ENCODE measurements at regions not wholly inside any gene's neighbourhood (a gene's known extent, or its start where the extent isn't known, plus 50 kb on each side); places are given as distances from the start of the nearest gene placed in this dataset.

DNA sequence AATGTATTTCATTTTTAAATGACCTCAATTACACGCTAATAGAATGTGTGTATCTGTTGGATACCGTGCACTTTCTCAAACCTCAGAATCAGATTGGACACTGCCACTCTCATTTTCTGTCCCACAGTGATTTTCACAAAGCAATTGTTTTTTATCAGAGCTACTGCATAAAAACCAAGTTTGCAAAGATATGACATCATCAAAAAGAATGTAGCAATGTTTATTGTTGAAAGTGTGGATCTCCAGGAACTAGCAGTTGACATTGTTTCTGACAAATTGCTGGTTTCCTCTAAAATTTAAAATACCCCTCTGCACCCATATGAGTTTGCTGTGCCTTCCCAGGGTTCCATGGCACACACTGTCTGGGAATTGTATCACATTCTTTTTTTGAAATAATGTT lies 362.7 kb upstream of the DDI1 start:
- no peak for DNase-seq

DNA sequence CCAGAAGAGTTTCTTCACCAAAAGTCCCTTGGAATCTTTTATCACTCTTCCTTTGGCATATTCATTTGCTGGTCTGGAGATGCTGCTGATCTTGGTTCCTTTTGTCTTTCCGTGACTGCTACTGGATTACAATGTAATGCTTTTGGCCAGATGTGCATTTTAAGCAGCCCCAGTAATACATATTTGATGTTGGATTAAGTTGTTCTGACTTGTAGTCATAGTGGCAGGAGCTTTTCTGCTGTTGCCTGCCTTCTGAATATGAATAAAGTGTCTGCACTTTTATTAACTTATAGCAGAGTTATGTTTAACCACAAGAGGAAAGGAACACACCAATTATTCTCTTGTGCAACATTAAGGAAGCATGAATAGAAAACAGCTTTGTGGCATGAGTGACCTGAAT lies 360.0 kb upstream of the DDI1 start:
- no peak for DNase-seq

DNA sequence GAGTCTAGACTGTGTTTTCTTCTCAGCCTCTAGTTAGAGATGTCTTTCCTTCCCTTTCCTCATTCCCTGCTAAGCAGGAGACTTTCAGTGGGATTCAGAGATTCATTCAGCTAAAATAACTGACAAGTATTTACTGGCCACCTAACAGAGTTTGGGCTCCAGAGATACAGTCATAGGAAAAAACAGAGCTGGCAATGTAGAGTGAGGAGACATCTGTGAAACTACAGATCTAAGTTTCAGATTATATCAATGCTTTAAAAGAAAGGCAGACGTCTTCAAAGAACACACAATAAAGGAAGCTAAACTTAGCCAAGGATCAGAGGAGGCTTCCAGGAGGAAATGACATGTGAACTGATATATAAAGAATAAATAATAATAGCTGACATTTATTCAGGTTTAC lies 355.6 kb upstream of the DDI1 start:
- DNase-seq, result no peak

DNA sequence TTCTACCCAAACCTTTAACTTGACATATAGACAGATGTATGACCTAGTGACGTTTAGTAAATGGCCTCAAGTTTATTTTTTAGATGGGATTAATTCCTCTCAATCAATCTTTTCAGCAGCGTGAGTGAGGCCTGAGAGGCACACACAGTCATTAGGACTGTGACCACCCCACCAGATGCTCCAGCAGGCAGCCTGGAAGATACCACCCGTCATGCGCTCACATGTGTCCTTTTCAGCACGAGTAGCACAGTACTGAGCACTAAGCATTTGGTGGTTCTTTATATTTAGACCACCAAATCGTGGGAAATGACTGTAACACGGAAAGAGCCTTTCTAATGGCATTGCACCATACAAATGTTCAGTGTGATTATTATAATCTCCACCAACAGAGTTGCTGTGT lies 354.6 kb upstream of the DDI1 start:
- no peak for DNase-seq

DNA sequence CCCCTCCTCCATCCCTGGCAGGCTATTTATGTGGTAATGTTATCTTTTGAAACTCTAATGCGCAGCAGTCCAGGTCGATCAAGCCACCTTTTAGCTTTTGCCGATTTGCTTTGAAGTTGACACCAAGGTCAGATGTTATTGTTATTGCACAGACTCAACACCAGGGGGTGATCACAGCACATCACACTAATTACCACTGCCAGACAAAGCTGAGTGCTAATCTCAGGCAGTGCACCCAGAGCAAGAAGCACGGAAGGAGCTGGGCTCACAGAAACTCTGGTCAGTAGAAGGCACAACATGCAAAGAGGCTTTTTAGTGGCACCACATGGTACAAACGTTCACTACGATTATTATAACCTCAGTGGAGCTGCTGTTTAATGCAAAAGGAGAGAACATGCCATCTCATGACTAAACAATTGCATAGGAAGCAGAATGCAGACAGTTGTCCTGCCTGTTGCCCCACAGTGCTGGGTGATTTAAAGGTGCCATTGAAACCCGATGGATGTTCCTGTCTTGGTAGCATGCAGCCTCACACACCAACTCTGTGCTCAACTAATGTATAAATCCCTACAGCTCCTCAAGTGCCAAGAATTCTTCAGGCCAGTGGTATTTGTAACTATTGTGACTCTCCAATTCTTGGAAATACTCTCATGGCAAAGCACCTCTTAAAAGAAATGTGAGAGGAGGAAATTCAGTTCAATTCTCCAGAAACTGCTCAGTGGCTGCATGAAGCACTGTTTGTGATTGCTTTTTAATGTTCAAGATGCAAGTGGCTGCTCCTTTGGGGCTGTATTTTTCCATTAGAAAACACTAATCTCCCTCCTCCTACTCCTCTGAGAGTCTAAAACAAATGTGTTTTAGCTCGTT lies 353.9 kb upstream of the DDI1 start:
- peak in 1 of 2 donors; percentile 21 for DNase-seq

DNA sequence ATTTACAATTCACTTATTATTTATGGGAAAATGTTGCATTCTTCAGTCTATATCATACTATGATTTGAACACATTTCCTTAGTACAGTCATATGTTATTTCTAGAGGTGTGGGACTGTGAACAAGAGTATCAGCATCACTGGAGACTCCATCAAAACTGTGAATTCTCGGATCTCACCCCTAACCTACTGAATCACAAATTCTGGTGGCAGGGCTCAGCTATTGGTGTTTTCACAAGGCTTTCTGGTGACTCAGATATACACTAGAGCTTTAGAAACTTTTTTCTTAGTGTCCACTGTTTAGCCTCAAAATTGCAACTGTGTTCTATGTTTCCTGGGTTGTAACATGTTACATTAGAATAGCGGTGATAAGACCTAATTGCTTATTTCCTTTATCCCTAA lies 352.9 kb upstream of the DDI1 start:
- DNase-seq, result no peak

DNA sequence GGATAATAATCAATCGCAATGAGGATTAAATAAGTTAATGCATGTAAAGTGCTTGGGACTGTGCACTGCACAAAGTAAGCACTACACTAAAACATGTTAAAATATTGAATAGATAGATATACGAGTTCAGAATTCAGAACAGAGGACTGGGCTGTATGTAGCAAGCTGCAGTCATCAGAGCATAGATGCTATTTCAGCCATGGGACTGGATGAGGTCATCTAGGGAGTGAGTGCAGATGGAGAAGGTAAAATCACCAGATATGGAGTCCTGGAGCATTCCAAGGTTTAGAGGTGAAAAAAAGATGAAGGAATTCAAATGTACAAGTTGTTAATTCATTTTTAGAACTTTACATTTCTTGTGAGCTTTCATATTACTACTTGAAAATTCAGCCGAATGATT lies 347.5 kb upstream of the DDI1 start:
- DNase-seq, result no peak

DNA sequence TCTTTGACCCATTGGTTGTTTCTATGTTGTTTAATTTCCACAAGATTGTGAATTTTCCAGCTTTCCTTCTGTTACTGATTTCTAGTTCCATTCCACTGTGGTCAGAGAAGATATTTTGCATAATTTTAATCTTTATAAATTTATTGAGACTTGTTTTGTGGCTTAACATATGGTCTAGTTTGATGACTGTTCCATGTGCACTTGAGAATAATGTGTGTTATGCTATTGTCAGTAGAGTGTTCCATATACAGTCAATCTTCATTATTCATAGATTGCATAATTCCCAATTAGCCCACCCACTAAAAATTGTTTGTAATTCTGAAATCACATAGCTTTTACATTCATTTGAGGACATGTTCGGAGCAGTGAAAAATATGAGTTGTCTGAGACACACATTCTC lies 346.1 kb upstream of the DDI1 start:
- no peak for DNase-seq

DNA sequence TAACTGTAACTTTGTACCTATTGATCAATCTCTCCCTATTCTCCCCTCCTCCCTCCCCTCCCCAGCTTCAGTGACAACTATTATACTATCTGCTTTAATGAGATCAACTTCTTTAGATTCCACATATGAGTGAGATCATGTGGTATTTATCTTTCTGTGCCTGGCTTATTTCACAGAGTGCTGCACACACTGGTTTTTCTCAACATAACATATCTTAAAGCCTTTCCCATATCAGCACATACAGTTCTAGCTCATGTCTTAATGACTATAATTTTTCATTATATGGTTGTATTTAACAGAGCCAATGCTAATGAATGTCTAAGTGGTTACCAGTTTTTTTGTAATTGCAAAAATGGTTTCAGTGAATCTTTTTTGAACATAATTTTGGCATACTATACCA lies 340.3 kb upstream of the DDI1 start:
- no peak for DNase-seq

DNA sequence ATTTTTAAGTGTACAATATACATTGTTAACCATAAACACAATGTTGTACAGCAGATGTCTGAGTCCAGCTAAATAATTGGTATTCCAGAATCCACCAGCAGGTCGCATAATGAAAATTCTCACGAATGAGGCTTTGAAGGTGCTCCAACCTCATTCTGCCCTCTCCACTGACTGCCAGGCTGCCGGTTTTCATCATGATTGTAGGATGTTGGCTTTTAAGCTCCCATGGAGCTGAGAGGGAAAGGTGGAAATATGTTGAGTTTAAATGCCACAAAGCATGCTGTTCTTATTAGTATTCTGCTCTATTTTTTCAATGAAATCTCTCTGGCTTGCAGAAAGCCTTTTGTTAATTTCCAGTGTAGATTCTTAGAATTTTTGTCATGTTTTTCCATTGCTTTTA lies 337.2 kb upstream of the DDI1 start:
- DNase-seq, result no peak

DNA sequence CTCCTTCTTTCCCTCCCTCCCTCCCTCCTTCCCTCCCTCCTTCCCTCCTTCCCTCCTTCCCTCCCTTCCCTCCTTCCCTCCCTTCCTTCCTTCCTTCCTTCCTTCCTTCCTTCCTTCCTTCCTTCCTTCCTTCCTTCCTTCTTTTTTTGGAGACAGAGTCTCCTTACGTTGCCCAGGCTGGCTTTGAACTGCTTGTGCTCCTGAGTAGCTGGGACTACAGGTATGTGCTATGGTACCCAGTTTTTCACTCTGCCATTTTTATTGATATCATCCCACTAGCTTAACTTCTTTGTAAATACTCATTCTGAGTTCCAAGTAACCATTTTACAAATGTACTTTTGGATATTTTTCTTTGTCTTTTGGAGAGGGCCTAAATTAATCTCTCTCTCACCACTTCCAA lies 336.8 kb upstream of the DDI1 start:
- no peak for DNase-seq

DNA sequence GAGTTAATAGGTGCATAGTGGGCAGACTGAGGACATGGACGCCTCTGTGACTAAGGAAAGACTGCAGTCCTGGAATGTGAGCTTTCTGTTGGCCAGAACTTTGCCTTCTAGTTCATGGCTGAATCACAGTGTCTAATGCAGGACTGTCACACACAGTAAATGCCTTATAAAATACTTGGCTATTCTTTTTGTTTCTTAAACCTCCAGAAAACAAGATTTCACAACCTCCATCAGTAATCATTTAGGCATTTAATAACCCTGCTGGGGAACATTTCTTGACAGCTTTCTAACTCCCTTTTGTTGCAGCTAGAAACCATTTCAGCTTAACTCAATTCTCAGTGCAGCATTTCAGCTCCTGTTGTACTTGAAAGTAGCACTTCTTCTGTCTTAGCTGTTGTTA lies 335.8 kb upstream of the DDI1 start:
- no peak for DNase-seq

DNA sequence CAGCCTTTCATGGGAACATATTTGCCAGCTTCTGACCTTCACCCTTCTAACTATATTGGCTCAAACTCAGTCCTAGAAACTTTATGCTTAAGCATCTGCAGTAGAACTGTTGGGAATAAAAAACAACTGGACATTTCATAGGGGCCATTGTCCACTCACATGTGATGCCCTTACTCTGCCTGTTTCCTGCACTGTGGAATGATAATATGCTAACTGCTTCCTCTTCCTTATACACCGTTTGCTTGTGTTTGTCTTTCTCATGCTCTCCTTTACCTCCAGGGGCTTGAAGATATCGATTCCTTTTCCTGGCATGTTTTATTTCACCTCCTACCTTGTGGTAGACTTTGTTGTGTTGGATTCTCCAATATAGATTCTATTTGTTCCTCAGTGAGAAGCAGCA lies 333.0 kb upstream of the DDI1 start:
- DNase-seq, result no peak

DNA sequence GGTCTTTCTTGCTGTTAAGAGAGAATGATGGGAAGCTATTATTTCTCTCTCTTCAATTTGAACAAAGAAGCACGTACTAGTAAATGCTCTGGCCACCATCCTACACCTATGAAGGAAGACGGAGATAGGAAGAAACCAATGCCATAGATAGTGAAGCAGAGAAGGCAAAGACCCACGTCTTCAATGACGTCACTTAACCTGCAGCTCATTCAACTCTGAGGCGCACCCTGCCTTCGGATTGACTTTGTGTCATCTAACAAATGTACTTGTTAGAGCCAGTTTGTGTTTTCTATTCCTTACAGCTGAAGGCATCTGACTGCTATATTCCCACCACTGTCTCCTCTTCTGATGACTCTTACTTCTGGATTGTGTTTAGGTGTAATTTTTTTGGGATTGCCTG lies 332.5 kb upstream of the DDI1 start:
- DNase-seq, result no peak

DNA sequence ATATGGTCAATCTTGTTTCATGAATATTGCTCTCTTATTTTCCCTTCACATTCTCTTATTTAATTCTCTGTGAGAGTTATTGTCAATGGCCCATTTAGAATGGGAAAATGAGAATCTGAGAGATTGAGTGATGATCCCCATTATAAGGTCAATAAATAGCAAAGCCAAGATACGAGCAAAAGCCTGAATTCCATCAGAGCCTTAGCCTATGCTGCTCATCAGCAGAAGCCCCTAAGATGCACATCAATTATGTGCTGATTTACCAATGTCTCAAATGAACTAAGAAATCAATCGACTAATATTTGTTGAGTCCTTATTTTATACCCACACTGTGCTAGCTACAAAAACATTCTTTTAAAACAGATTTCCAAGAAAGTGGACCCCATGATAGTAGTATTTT lies 330.8 kb upstream of the DDI1 start:
- no peak for DNase-seq

DNA sequence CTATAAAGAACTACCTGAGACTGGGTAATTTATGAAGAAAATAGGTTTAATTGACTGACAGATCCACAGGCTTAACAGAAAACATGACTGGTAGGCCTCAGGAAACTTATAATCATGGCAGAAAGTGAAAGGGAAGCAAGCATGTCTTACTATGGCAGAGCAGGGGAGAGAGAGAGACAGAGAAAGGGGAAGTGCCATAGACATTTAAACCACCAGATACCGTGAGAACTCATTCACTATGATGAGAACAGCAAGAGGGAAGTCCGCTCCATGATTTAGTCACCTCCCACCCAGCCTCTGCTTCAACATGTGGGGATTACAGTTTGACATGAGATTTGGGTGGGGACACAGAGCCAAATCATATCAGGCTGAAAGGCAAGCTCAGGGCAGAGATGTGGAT lies 327.1 kb upstream of the DDI1 start:
- DNase-seq, result no peak

DNA sequence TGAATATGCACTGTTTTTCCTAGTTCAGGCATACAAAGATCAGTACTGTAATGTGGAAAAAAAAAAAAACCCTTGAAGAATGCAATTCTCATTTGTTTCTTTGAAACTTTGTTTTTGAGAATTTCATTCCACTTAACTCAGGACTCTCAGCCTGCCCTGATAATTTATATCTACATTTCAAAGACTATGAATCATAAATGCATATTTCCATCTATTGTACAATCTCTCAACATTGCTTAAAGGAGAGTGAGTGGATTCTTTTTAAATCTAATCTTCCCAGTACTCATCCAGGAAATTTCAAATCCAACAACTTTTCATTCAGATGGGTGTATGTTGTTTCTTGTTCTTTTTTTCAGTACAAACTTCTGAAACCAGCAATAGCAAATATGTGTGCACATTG lies 322.2 kb upstream of the DDI1 start:
- DNase-seq, result no peak

DNA sequence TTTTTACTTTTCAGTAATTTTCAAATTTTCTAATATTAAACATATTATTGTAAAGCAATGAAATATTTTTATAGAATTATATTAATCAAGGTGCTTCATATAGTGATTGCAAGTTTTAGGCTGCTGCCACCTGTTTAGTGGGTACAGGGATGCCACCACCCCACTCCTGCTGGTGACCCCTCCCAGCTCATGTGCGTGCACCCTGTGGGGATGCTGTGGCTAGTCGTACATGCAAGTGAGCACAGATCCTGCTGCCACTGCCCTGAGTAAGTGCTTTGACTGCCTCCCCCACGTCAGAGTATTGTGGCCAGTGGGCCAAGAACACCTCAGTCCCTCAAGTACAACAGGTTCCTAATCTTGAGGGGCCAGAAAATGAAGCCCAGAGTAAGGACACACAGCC lies 320.1 kb upstream of the DDI1 start:
- no peak for DNase-seq

DNA sequence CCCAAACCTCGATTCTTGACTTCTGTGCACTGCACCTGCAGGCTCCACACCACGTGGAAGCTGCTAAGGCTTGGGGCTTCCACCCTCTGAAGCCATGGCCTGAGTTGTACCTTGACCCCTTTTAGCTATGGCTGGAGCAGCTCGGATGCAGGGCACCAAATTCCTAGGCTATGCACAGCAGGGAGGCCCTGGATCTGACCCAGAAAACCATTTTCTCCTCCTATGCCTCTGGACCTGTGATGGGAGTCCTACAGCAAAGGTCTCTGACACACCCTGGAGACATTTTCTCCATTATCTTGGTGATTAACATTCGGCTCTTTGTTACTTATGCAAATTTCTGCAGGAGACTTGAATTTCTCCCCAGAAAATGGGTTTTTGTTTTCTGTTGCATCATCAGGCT lies 309.2 kb upstream of the DDI1 start:
- DNase-seq, result no peak

DNA sequence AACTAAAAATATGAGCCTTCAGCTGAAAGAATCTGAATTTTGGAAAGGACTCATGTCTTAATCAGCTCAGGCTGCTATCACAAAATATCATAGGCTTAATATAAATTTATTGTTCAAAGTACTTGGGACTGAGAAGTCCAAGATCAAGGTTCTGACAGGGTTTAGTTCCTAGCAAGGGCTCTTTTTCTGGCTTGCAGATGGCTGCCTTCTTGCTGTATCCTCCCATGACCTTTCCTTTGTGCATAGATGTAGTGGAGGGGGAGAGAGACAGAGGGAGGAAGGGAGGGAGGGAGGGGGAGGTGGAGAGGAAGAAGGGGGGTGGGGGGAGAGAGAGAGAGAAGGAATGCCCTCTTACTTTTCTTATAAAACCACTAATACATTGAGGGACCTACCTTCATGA lies 306.8 kb upstream of the DDI1 start:
- DNase-seq, result no peak

DNA sequence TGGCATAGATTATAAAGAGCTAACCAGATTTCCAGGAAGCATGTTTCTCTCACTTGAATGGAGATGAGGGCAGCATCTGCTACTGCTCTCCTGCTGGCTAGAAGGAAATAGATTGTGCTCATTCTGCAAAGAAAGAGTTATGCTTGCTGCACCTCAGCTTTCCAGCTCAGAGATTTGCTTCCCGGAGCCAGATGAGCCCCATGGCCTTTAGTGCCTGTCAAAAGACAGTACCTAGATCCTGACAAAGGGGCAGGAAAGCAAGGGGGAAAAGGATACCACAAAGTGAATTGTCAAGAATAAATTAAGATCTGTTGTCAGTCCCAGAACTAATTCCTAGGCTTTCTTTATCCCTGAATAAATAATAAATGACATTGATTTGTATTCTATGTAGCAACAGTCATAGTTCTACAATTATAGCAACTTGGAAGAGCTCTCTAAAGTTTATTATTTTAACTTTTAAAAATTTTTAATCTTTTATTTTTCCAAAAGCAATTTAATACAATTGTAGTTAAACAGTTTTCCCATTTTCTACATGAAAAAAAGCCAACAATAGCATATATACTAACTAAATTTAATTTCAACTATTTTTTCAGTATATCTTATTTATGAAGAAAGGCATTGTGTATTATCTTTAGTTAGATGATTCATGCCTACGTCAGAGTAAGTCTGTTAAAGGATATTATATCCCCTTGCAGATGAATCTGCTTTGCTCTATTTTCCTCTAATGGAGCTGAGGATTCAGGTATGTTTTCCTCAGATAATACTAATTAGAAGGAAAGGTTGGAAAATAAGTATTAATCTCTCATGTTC lies 306.1 kb upstream of the DDI1 start:
- no peak for DNase-seq

DNA sequence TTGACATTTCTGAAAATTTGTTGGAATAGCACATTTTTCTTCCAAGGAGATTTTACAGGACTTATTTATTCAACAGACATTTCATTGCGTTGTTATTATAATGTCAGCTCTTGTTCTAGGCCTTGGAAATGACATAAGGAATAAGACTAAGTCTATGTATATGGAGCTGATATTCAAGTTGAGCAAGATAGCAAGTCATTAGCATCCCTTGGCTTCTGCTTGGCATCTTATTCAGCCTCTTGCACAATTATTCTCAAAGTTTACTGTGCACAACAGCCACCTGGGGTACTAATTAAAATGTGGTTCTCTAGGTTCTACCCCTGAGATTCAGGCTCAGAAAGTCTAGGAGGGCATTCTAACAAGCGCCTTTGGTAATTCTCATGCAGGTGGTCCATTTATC lies 304.8 kb upstream of the DDI1 start:
- DNase-seq, result no peak

DNA sequence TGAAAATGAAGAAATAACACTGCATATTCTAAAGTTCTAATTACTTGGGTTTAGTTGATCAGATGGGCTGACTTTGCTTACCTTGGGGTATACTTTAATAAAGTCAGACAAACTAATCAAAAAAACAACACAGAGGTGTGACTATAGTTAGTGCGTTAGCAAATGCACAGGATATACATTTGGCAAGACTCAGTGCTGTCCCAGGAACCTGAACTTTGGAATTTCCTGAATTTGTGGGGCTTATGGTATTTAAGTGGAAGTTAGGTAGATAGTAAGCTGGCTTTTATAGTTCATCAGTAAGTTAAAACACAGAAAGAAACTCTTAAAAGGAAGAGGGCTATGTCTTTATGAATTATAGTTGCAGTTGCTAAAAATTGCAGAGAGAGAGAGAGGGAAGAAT lies 302.6 kb upstream of the DDI1 start:
- no peak for DNase-seq

DNA sequence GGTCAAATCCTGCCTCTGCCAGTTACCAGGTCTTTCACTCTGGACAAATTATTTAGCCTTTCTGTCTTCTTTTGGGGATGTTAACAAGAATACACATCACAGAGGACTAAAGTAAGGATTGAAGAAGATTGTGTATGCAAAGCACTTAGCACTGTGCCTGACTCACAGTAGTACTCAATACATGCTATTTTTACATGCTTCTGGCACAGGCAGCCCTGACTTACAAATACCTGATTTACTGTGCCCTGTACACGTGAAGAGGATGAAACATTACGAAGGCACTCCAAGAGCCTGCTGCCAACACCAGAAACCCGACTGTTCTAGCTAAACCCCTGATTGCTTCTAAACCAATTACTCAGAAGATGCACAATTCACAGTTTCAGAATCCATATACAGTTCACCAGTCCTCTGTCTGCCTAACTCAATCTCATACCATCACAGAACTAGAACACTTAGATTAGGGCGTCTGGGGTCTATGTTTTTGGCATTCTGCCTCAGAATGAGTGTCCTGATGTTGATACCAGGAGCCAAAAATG lies 300.9 kb upstream of the DDI1 start:
- DNase-seq, result no peak
